MM.1S (cell line): ENCODE measurements at regions not wholly inside any gene's neighbourhood (a gene's known extent, or its start where the extent isn't known, plus 50 kb on each side); places are given as distances from the start of the nearest gene placed in this dataset.

ENCODE experiments used
- DNase-seq: peaks from one replicate; pipeline ENCODE4 v3.0.0-alpha.2; 2015
- H2AFZ ChIP-seq: fragments of 300-600 bp; sonication (generic); 2 replicates; pipeline ENCODE4 v1.6.0; 2016; ENCODE audit warnings: antibody characterized with exemption, low read length
- H3F3A ChIP-seq: fragments of 300-600 bp; sonication (generic); 2 replicates; pipeline ENCODE4 v1.6.1; 2016; ENCODE audit warnings: mild to moderate bottlenecking, antibody characterized with exemption, low read length, moderate library complexity, mixed read lengths; ENCODE audit not compliant: insufficient read depth
- H3K27ac ChIP-seq: fragments of 300-600 bp; sonication (generic); 2 replicates; pipeline ENCODE4 v1.5.1; 2016; ENCODE audit warnings: mild to moderate bottlenecking, low read length
- H3K27me3 ChIP-seq: fragments of 300-600 bp; sonication (generic); replicated peaks from 2 replicates; pipeline ENCODE4 v1.6.0; 2016; ENCODE audit warnings: low read length; ENCODE audit not compliant: insufficient read depth
- H3K36me3 ChIP-seq: fragments of 300-600 bp; sonication (generic); replicated peaks from 2 replicates; pipeline ENCODE4 v1.6.1; 2016; ENCODE audit warnings: mild to moderate bottlenecking, low read length, mixed read lengths; ENCODE audit not compliant: insufficient read depth
- H3K4me1 ChIP-seq: fragments of 300-600 bp; sonication (generic); 2 replicates; pipeline ENCODE4 v1.6.1; 2016; ENCODE audit warnings: low read length, mixed read lengths
- H3K4me2 ChIP-seq: fragments of 300-600 bp; sonication (generic); 2 replicates; pipeline ENCODE4 v1.6.0; 2016; ENCODE audit warnings: low read depth, low read length
- H3K4me3 ChIP-seq: fragments of 300-600 bp; sonication (generic); 2 replicates; pipeline ENCODE4 v1.5.1; 2016; ENCODE audit warnings: low read length, mixed read lengths
- H3K79me2 ChIP-seq: fragments of 300-600 bp; sonication (generic); 2 replicates; pipeline ENCODE4 v1.6.1; 2016; ENCODE audit warnings: mixed run types, low read length, mixed read lengths
- H3K9ac ChIP-seq: fragments of 300-600 bp; sonication (generic); 2 replicates; pipeline ENCODE4 v1.6.1; 2016; ENCODE audit warnings: low read length, mixed read lengths
- H3K9me2 ChIP-seq: fragments of 300-600 bp; sonication (generic); replicated peaks from 2 replicates; pipeline ENCODE4 v1.6.1; 2016; ENCODE audit warnings: mild to moderate bottlenecking, low read length, mixed read lengths; ENCODE audit not compliant: insufficient read depth
- H3K9me3 ChIP-seq: fragments of 300-600 bp; sonication (generic); replicated peaks from 2 replicates; pipeline ENCODE4 v1.6.1; 2016; ENCODE audit warnings: mild to moderate bottlenecking, low read length, mixed read lengths; ENCODE audit not compliant: insufficient read depth
- H4K20me1 ChIP-seq: fragments of 300-600 bp; sonication (generic); 2 replicates; pipeline ENCODE4 v1.6.1; 2016; ENCODE audit warnings: mild to moderate bottlenecking, low read length, moderate library complexity, mixed read lengths; ENCODE audit not compliant: insufficient read depth
- EZH2 ChIP-seq: fragments of 300-600 bp; sonication (generic); optimal IDR thresholded peaks from 2 replicates; pipeline ENCODE3; 2017; ENCODE audit warnings: low read depth, mild to moderate bottlenecking, antibody characterized with exemption, low read length, mixed read lengths
- EZH2phosphoT487 ChIP-seq: fragments of 300-600 bp; sonication (generic); IDR thresholded peaks from 2 replicates; pipeline ENCODE4 v1.6.1; 2018; ENCODE audit warnings: antibody characterized with exemption, low read length
- TF ChIP-seq, protein P1 (sequence below): fragments of 300-600 bp; sonication (generic); IDR thresholded peaks from 2 replicates; pipeline ENCODE4 v1.5.1; 2016; ENCODE audit warnings: antibody characterized with exemption, low read length, mixed read lengths

DNA sequence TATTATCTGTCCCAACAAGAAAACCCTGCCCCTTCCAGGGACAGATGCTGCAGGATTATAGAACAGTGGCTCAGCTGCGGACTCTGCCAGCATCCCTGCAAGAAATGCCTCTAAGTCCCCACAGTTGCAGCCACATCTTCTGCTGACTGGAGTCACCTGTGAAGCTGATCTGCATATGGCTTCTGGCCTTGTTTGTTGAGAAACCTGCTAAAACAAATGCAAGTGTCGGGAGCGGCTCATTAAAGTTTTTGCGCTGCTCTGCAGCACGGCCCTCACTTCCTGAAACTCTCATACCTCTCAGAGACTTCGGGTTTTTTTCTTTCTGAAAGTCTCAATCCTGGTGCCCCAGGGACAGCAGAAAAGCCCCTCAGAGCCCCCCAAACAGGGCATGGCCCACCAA lies 725.0 kb downstream of the UQCRFS1 start:
- peak overlapping the region; percentile 68 for H3K9ac ChIP-seq

DNA sequence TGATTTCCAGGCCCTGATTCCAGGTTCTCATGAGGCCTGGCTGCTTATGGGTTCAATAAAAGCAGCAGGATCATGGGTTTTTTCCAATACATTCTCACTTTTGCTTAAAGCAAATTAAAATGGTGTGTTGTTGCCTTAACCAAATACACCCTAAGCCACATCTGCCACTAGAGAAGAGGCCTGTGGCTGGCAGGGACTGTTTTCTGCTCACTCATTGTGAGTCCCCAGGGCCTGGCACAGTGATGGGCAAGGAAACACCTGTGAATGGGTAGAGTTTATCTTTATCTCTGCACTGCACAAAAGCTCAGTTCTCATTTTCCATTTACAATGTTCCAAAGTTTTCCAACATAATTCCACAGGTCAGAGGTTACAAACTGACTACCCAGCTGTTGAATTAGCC lies 726.0 kb downstream of the UQCRFS1 start:
- no peaks in the 10 kb centered on the region for H3K36me3 ChIP-seq
- H3K9me3 ChIP-seq = no peaks in the 10 kb centered on the region
- H3K9me2 ChIP-seq = no peaks in the 10 kb centered on the region
- DNase-seq = peak; percentile 73
- peaks cover 9% of the 10 kb centered on the region; the same call in 1 of the 2 replicates for H3K79me2 ChIP-seq
- H4K20me1 ChIP-seq = no peaks in the 10 kb centered on the region
- peaks cover 38% of the 10 kb centered on the region for H3K4me1 ChIP-seq
- H3K4me2 ChIP-seq = 0 out of 2 replicates have a peak overlapping the region, but pooled peaks have one; percentile 13
- no peak overlapping the region for H3K4me3 ChIP-seq
- H3K27ac ChIP-seq = peak overlapping the region; percentile 94; the same call in 1 of the 2 replicates
- peak overlapping the region; percentile 38; the same call in 1 of the 2 replicates for H2AFZ ChIP-seq
- H3K27me3 ChIP-seq = no peaks in the 10 kb centered on the region
- peaks cover 22% of the 10 kb centered on the region for H3F3A ChIP-seq
- no peak for TF ChIP-seq EZH2phosphoT487
- no peak for TF ChIP-seq EZH2
- TF ChIP-seq, protein P1, sequence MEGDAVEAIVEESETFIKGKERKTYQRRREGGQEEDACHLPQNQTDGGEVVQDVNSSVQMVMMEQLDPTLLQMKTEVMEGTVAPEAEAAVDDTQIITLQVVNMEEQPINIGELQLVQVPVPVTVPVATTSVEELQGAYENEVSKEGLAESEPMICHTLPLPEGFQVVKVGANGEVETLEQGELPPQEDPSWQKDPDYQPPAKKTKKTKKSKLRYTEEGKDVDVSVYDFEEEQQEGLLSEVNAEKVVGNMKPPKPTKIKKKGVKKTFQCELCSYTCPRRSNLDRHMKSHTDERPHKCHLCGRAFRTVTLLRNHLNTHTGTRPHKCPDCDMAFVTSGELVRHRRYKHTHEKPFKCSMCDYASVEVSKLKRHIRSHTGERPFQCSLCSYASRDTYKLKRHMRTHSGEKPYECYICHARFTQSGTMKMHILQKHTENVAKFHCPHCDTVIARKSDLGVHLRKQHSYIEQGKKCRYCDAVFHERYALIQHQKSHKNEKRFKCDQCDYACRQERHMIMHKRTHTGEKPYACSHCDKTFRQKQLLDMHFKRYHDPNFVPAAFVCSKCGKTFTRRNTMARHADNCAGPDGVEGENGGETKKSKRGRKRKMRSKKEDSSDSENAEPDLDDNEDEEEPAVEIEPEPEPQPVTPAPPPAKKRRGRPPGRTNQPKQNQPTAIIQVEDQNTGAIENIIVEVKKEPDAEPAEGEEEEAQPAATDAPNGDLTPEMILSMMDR = no peak
- peak overlapping the region; percentile 20; the same call in 1 of the 2 replicates for H3K9ac ChIP-seq

More for the DNA sequence above, 725.0 kb downstream of the UQCRFS1 start:
- Histone ChIP-seq H3K27me3 (no peaks in the 10 kb centered on the region), H3K79me2 (peaks cover 9% of the 10 kb centered on the region; the same call in 1 of the 2 replicates), H3K9me3 (no peaks in the 10 kb centered on the region), H3F3A (peaks cover 26% of the 10 kb centered on the region), H3K9me2 (no peaks in the 10 kb centered on the region), H3K4me2 (peak overlapping the region; percentile 83), H3K27ac (peak overlapping the region; percentile 94), H3K4me3 (peak overlapping the region; percentile 33), H3K4me1 (peaks cover 46% of the 10 kb centered on the region), H3K36me3 (no peaks in the 10 kb centered on the region), H2AFZ (peak overlapping the region; percentile 9), H4K20me1 (no peaks in the 10 kb centered on the region)
- TF ChIP-seq, protein P1 = no peak
- TF ChIP-seq EZH2 (no peak), EZH2phosphoT487 (no peak)
- DNase-seq = peak; percentile 88

DNA sequence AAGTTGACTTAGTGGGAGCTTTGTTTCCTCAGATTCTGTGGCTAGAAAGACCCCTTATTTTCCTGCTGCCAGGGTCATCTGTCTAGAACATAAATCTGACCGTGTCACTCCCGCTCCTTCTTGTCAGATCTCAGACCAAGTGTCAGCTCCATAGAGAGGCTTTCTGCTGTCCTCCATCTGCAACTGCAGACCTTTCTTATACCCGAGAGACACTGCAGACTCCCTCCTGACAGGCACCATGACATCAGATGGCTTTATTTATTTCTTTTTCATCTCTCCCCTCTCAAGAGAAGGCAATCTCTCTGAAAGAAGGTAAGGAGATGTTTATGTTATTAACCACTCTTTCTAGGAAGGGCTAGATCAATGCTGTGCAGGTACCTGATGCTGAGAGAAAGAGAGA lies 726.5 kb downstream of the UQCRFS1 start:
- Histone ChIP-seq H3K4me3 (no peak overlapping the region), H3K9ac (peak overlapping the region; percentile 20; the same call in 1 of the 2 replicates), H2AFZ (peak overlapping the region; percentile 38; the same call in 1 of the 2 replicates), H3K4me2 (0 out of 2 replicates have a peak overlapping the region, but pooled peaks have one; percentile 13), H3K4me1 (peaks cover 37% of the 10 kb centered on the region), H3K27me3 (no peaks in the 10 kb centered on the region), H3F3A (peaks cover 22% of the 10 kb centered on the region), H4K20me1 (no peaks in the 10 kb centered on the region), H3K36me3 (no peaks in the 10 kb centered on the region), H3K79me2 (peaks cover 6% of the 10 kb centered on the region; the same call in 1 of the 2 replicates), H3K9me3 (no peaks in the 10 kb centered on the region), H3K9me2 (no peaks in the 10 kb centered on the region), H3K27ac (peak overlapping the region; percentile 94; the same call in 1 of the 2 replicates)
- TF ChIP-seq EZH2phosphoT487 = no peak
- TF ChIP-seq EZH2 = no peak
- TF ChIP-seq, protein P1 = no peak
- DNase-seq = no peak
